ENCODE measurements at regions not wholly inside any gene's neighbourhood (a gene's known extent, or its start where the extent isn't known, plus 50 kb on each side); places are given as distances from the start of the nearest gene placed in this dataset. TPM values are rescaled to one million over a fixed set of nuclear protein-coding genes. Genes with fewer than 3 reads are reported as not detected.

DNA sequence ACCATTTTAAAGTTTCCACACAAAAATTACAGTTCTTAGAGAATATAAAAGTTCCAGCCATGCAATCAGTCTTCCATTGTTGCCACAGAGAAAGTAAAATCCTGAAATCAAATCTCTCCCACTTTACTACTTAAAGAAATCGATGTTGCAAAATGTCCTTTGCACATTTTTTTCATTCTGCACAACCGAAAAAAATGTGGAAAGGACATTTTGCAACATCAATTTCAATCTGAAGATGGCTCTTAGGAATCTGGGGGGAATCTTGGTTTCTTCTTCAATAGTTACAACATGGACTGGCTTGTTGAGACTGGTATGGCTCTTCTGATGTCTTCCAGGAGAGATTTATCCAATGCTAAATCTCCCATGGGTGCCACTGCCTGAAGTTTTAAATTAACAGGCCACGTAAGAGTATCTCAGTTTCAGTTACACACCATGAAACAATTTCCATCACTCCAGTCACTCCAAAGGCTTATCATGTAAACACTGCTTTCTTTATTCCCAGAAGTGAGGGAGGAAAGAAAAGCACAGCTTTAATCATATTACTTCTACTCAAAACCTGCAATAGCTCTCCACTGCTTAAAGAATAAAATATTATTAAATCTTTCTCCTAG, 55.8 kb upstream of the CTNNB1 start:
- Histone ChIP-seq H3K4me2 (no peak overlapping the region), H3K9me3 (ENCODE audit: low read depth) (no peaks in the 10 kb centered on the region), H3K79me2 (ENCODE audit: low read depth) (no peaks in the 10 kb centered on the region), H2AFZ (replicated peaks) (no peak overlapping the region), H3K27me3 (no peaks in the 10 kb centered on the region), H3K9ac (no peak overlapping the region), H3K27ac (no peak overlapping the region), H3K4me1 (no peaks in the 10 kb centered on the region), H3K36me3 (no peaks in the 10 kb centered on the region), H3K4me3 (no peak overlapping the region), H3F3A (ENCODE audit: low read depth) (no peaks in the 10 kb centered on the region), H4K20me1 (ENCODE audit: low read depth) (no peaks in the 10 kb centered on the region)
- Mint-ChIP-seq H3K4me3 (no peak overlapping the region), H3K36me3 (no peaks in the 10 kb centered on the region), H3K9me3 (peaks cover 7% of the 10 kb centered on the region), H3K4me1 (peaks cover 10% of the 10 kb centered on the region), H3K27me3 (ENCODE audit: insufficient read depth, low read depth) (peaks cover 2% of the 10 kb centered on the region), H3K27ac (no peak overlapping the region)
- TF ChIP-seq EZH2phosphoT487 (IDR thresholded peaks at IDR 0.05), result no peak
- no peak for DNase-seq (ENCODE audit: low spot score)

DNA sequence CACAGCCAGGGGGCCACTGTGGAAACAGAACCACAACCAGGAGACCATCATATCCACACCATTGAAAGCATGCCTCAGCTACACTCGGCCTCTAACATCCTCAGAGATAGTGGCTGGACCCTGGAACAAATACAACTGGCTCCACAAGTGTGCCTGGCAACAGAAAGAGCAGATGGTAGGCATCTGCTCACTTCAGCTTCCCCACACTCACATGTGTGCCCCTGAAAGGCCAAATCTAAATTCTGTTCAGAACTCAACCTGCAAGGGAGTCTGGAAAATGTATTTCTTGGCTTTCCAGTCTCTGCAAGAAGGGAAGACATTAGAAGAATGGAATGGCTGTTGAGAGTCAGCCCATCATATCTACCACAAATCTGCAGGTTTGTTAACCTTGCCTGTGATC, 54.7 kb upstream of the CTNNB1 start:
- no peaks in the 10 kb centered on the region for H3K27me3 ChIP-seq
- no peak overlapping the region for H3K9ac ChIP-seq
- peaks cover 2% of the 10 kb centered on the region for H3K27me3 Mint-ChIP-seq (ENCODE audit: insufficient read depth, low read depth)
- H3K4me1 ChIP-seq, result no peaks in the 10 kb centered on the region
- H3K4me1 Mint-ChIP-seq, result peaks cover 19% of the 10 kb centered on the region
- peaks cover 7% of the 10 kb centered on the region for H3K9me3 Mint-ChIP-seq
- H3K36me3 Mint-ChIP-seq, result no peaks in the 10 kb centered on the region
- H3K4me2 ChIP-seq, result no peak overlapping the region
- no peak for DNase-seq (ENCODE audit: low spot score)
- no peaks in the 10 kb centered on the region for H3K9me3 ChIP-seq (ENCODE audit: low read depth)
- no peak overlapping the region for H3K4me3 ChIP-seq
- no peaks in the 10 kb centered on the region for H3F3A ChIP-seq (ENCODE audit: low read depth)
- H2AFZ ChIP-seq (replicated peaks), result no peak overlapping the region
- no peak for TF ChIP-seq EZH2phosphoT487 (IDR thresholded peaks at IDR 0.05)
- no peak overlapping the region for H3K27ac ChIP-seq
- no peak overlapping the region for H3K4me3 Mint-ChIP-seq
- no peak overlapping the region for H3K27ac Mint-ChIP-seq
- H3K79me2 ChIP-seq (ENCODE audit: low read depth), result no peaks in the 10 kb centered on the region
- no peaks in the 10 kb centered on the region for H4K20me1 ChIP-seq (ENCODE audit: low read depth)
- no peaks in the 10 kb centered on the region for H3K36me3 ChIP-seq

DNA sequence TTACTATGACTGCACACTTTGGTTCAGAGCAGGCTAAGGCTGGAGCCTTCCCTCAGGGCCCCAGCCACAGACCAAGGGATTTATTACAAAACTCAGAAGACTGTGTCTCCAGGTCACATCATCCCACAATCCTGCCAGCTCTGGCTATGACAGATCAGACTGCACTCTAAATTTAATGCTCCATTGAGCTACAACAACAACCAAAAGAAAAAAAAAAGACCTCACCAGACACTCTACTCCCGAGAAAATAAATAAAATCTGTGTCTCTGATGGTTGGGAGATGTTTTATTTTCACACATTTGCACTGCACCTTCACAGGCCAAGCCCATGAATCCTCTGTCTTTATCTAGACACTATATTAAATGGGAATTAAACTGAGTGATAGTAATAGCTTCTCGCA, 50.8 kb upstream of the CTNNB1 start:
- no peaks in the 10 kb centered on the region for H3K79me2 ChIP-seq (ENCODE audit: low read depth)
- no peaks in the 10 kb centered on the region for H4K20me1 ChIP-seq (ENCODE audit: low read depth)
- Mint-ChIP-seq H3K27ac (peak overlapping the region; percentile 3), H3K27me3 (ENCODE audit: insufficient read depth, low read depth) (peaks cover 3% of the 10 kb centered on the region), H3K36me3 (no peaks in the 10 kb centered on the region), H3K4me1 (peaks cover 16% of the 10 kb centered on the region), H3K4me3 (no peak overlapping the region), H3K9me3 (peaks cover 7% of the 10 kb centered on the region)
- H3K4me3 ChIP-seq, result no peak overlapping the region
- no peaks in the 10 kb centered on the region for H3K36me3 ChIP-seq
- no peaks in the 10 kb centered on the region for H3K27me3 ChIP-seq
- no peaks in the 10 kb centered on the region for H3K4me1 ChIP-seq
- H3F3A ChIP-seq (ENCODE audit: low read depth), result no peaks in the 10 kb centered on the region
- no peak overlapping the region for H3K4me2 ChIP-seq
- H3K27ac ChIP-seq, result no peak overlapping the region
- H3K9me3 ChIP-seq (ENCODE audit: low read depth), result no peaks in the 10 kb centered on the region
- TF ChIP-seq EZH2 (IDR thresholded peaks at IDR 0.05) (no peak), EZH2phosphoT487 (IDR thresholded peaks at IDR 0.05) (no peak)
- TF ChIP-seq, protein P1, sequence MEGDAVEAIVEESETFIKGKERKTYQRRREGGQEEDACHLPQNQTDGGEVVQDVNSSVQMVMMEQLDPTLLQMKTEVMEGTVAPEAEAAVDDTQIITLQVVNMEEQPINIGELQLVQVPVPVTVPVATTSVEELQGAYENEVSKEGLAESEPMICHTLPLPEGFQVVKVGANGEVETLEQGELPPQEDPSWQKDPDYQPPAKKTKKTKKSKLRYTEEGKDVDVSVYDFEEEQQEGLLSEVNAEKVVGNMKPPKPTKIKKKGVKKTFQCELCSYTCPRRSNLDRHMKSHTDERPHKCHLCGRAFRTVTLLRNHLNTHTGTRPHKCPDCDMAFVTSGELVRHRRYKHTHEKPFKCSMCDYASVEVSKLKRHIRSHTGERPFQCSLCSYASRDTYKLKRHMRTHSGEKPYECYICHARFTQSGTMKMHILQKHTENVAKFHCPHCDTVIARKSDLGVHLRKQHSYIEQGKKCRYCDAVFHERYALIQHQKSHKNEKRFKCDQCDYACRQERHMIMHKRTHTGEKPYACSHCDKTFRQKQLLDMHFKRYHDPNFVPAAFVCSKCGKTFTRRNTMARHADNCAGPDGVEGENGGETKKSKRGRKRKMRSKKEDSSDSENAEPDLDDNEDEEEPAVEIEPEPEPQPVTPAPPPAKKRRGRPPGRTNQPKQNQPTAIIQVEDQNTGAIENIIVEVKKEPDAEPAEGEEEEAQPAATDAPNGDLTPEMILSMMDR (IDR thresholded peaks at IDR 0.05), result no peak
- H2AFZ ChIP-seq (replicated peaks), result no peak overlapping the region
- no peak overlapping the region for H3K9ac ChIP-seq
- no peak for DNase-seq (ENCODE audit: low spot score)

DNA sequence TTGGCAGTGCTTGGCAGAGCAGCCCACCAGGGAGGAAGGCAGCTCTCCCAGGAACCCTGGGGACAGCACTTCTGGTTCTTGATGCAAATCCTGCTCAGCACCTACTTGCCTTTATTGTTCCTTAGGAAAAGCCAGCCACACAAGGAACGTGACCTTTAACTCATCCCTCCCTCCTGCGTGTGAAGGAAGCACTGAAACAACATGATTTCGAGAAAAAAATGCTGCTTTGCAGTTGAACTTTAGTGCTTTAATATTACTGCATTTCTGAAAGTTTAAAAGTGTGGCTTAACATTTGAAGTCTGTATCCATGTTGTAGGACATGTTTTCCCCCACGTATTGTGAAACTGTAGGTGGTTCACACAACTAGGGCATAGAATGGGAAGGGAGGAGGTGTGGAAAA, 50.4 kb upstream of the CTNNB1 start:
- no peak overlapping the region for H3K4me2 ChIP-seq

More for the DNA sequence above, 50.4 kb upstream of the CTNNB1 start:
- Histone ChIP-seq H3K36me3 (no peaks in the 10 kb centered on the region), H3K27ac (no peak overlapping the region), H3K9me3 (ENCODE audit: low read depth) (no peaks in the 10 kb centered on the region), H3K9ac (no peak overlapping the region), H3K4me3 (no peak overlapping the region), H3K4me1 (no peaks in the 10 kb centered on the region), H4K20me1 (ENCODE audit: low read depth) (no peaks in the 10 kb centered on the region), H3K79me2 (ENCODE audit: low read depth) (no peaks in the 10 kb centered on the region), H2AFZ (replicated peaks) (no peak overlapping the region), H3F3A (ENCODE audit: low read depth) (no peaks in the 10 kb centered on the region), H3K27me3 (no peaks in the 10 kb centered on the region)
- no peak for DNase-seq (ENCODE audit: low spot score)
- no peak for TF ChIP-seq EZH2 (IDR thresholded peaks at IDR 0.05)
- TF ChIP-seq EZH2phosphoT487 (IDR thresholded peaks at IDR 0.05), result no peak
- TF ChIP-seq, protein P1 (IDR thresholded peaks at IDR 0.05), result no peak
- Mint-ChIP-seq H3K4me3 (no peak overlapping the region), H3K27ac (no peak overlapping the region), H3K36me3 (no peaks in the 10 kb centered on the region), H3K9me3 (peaks cover 7% of the 10 kb centered on the region), H3K27me3 (ENCODE audit: insufficient read depth, low read depth) (peaks cover 3% of the 10 kb centered on the region), H3K4me1 (peaks cover 16% of the 10 kb centered on the region)

Small RNAs in the stretch of these regions (small RNA-seq; reads per million reads assigned to genes)
- gene AC099560.2, result not detected
- not detected for gene HMGN2P24

Data from neural progenitor cell (in vitro differentiated cells).